ENCODE measurements at regions not wholly inside any gene's neighbourhood (a gene's known extent, or its start where the extent isn't known, plus 50 kb on each side); places are given as distances from the start of the nearest gene placed in this dataset.

DNA sequence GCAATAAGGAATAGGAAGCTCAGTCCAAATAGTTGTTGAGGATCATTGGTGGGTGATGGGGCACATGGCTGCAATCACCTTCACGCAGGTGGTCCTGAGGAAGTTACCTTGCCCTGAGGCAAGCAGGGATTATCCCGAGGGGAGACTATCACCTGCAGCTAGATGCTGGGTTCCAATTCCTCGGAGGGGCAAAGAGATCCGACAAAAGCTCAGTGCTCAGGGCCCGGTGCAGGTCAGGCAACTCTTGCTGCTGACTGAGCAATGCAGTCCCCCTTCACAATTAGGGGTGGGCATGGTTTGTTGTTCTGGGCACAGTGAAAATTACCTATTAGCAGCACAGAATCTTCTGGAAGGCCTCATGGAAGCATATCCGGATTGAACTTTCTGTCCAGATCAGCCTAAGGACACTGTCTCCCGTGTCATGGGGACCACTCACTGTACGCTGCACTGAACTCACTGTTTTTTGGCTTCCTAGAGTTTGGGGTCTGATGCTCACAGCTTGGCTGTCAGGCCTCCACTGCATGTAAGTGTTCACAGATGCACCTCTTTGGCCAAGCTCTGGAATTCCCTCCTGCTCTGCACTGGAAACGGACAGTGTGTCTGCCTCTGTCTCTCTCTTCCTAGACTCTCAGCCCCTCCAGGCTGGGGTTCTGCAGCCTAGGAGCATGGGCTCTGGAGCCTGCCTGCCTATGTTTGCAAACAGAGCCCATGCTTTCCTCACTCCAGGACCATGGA is 372.7 kb downstream of the ZNF536 start:
- TF ChIP-seq EZH2 (IDR thresholded peaks at IDR 0.05) (no peak), CTCF (IDR thresholded peaks at IDR 0.05) (no peak)

Data from neural progenitor cell (in vitro differentiated cells).